Spleen (tissue), 11 donors: ENCODE measurements at regions not wholly inside any gene's neighbourhood (a gene's known extent, or its start where the extent isn't known, plus 50 kb on each side); places are given as distances from the start of the nearest gene placed in this dataset.

Experiments
- DNase-seq: peaks from one replicate; pipeline ENCODE4 v3.0.0-alpha.2; 2020
- H3K27ac ChIP-seq, 8 donors: fragments of 200-600 bp; sonication (generic) in 7 of 8; 1 replicate in 4 of 8; 2 replicates in 4 of 8; pipeline versions ENCODE4 v1.5.0 to v1.8.0; 2016 to 2021; ENCODE audit warnings: inconsistent platforms in 4 of 8, mild to moderate bottlenecking in 4 of 8, moderate library complexity in 1 of 8
- H3K27me3 ChIP-seq, 7 donors: fragments of 200-600 bp; sonication (generic) in 6 of 7; replicated peaks in 1 of 7; 1 replicate in 4 of 7; 2 replicates in 3 of 7; pipeline versions ENCODE4 v1.5.0 to v1.8.0; 2016 to 2021; ENCODE audit warnings: inconsistent platforms in 3 of 7, mild to moderate bottlenecking in 1 of 7
- H3K36me3 ChIP-seq, 6 donors: fragments of 200-600 bp; sonication (generic) in 5 of 6; 1 replicate in 4 of 6; 2 replicates in 2 of 6; pipeline versions ENCODE4 v1.5.0 to v1.8.0; 2016 to 2021; ENCODE audit warnings: inconsistent platforms in 2 of 6
- H3K4me1 ChIP-seq, 6 donors: fragments of 200-600 bp; sonication (generic) in 5 of 6; 1 replicate in 3 of 6; 2 replicates in 3 of 6; pipeline versions ENCODE4 v1.5.0 to v1.8.0; 2016 to 2021; ENCODE audit warnings: inconsistent platforms in 3 of 6
- H3K4me3 ChIP-seq, 8 donors: fragments of 200-600 bp; sonication (generic) in 7 of 8; 1 replicate in 4 of 8; 2 replicates in 4 of 8; pipeline versions ENCODE4 v1.5.0 to v1.8.0; 2016 to 2021; ENCODE audit warnings: inconsistent platforms in 4 of 8, mild to moderate bottlenecking in 4 of 8, moderate library complexity in 2 of 8
- H3K9me3 ChIP-seq, 8 donors: fragments of 200-600 bp; sonication (generic) in 7 of 8; 1 replicate in 4 of 8; 2 replicates in 4 of 8; pipeline versions ENCODE4 v1.5.0 to v1.8.0; 2016 to 2021; ENCODE audit warnings: inconsistent platforms in 4 of 8
- POLR2A ChIP-seq, 3 donors: fragments of 450-650 bp; IDR thresholded peaks; one replicate each; pipeline ENCODE4 v1.5.1; 2017; ENCODE audit warnings: antibody characterized with exemption in 3 of 3, mild to moderate bottlenecking in 1 of 3
- POLR2AphosphoS5 ChIP-seq, 3 donors: sonication (generic); formaldehyde crosslinking; IDR thresholded peaks; one replicate each; pipeline ENCODE4 v1.5.1; 2017; ENCODE audit warnings: antibody characterized with exemption in 3 of 3
- WGBS, 5 donors: extraction: QIAGEN DNeasy Blood & Tissue Kit in 3 of 5; methylation state at CpG; one replicate each; pipeline versions ENCODE4 v1.1.5 to v1.1.7; 2013 to 2018; 5-methylcytosine and 5-hydroxymethylcytosine counted together
- intact Hi-C: fragments of 100-400 bp; cut with DNase I; formaldehyde crosslinking; loops from one replicate; pipeline ENCODE4 v1.15.0; 2023; ENCODE audit warnings: low total_unique reads
- TF ChIP-seq, protein P1 (sequence below), 11 experiments: fragments of 200-600 bp in 7 of 11; fragments of 450-650 bp in 4 of 11; sonication (generic) in 4 of 11; IDR thresholded peaks in 8 of 11; conservative IDR thresholded peaks in 3 of 11; 1 replicate in 7 of 11; 2 replicates in 4 of 11; pipeline versions ENCODE4 v1.4.0 to v1.8.0; 2016 to 2021; ENCODE audit warnings: antibody characterized with exemption in 11 of 11, inconsistent platforms in 4 of 11, mild to moderate bottlenecking in 1 of 11
- donor health status: healthy with polysubstance abuse.
- donor health status: DM: no; HTN: no; CAD: no; lungs with moderate emphysema.
- donor health status: DM: no; HTN: no; CAD: no.
- donor health status: Bipolar disorder and iron deficiency.
- donor health status: healthy.
- donor health status: DM: no; HTN: no; CAD: no.
- donor health status: DM: yes; HTN: yes; CAD: no.

GRCh38 chr6:50524341-50524740 lies 189.0 kb upstream of the TFAP2D start:
- TF ChIP-seq, protein P1, sequence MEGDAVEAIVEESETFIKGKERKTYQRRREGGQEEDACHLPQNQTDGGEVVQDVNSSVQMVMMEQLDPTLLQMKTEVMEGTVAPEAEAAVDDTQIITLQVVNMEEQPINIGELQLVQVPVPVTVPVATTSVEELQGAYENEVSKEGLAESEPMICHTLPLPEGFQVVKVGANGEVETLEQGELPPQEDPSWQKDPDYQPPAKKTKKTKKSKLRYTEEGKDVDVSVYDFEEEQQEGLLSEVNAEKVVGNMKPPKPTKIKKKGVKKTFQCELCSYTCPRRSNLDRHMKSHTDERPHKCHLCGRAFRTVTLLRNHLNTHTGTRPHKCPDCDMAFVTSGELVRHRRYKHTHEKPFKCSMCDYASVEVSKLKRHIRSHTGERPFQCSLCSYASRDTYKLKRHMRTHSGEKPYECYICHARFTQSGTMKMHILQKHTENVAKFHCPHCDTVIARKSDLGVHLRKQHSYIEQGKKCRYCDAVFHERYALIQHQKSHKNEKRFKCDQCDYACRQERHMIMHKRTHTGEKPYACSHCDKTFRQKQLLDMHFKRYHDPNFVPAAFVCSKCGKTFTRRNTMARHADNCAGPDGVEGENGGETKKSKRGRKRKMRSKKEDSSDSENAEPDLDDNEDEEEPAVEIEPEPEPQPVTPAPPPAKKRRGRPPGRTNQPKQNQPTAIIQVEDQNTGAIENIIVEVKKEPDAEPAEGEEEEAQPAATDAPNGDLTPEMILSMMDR (IDR thresholded peaks at IDR 0.05 in 8 of 11, conservative IDR thresholded peaks at IDR 0.05 in 3 of 11): no peak
- TF ChIP-seq POLR2AphosphoS5 (IDR thresholded peaks at IDR 0.05): no peak
- no peak for TF ChIP-seq POLR2A (IDR thresholded peaks at IDR 0.05)
- intact Hi-C loops: no loop called here
- DNase-seq: no peak
- Histone ChIP-seq H3K27ac (no peak overlapping the region), H3K4me3 (no peak overlapping the region), H3K27me3 (no peaks in the 10 kb centered on the region), H3K4me1 (no peaks in the 10 kb centered on the region), H3K36me3 (no peaks in the 10 kb centered on the region), H3K9me3 (peaks cover 0 to 7% (median 0%) of the 10 kb centered on the region in 8 donors)

GRCh38 chr6:50527985-50528384 lies 185.3 kb upstream of the TFAP2D start:
- H3K27me3 ChIP-seq: no peaks in the 10 kb centered on the region
- no peaks in the 10 kb centered on the region for H3K4me1 ChIP-seq
- no peaks in the 10 kb centered on the region for H3K36me3 ChIP-seq
- no peak overlapping the region for H3K27ac ChIP-seq
- 80 to 98% (median 91%) methylated on average over 2 of the region's 2 CpGs for WGBS, 5 donors
- no peak overlapping the region for H3K4me3 ChIP-seq
- intact Hi-C loops: no loop called here
- H3K9me3 ChIP-seq: peaks cover 0 to 5% (median 0%) of the 10 kb centered on the region in 8 donors
- TF ChIP-seq, protein P1 (IDR thresholded peaks at IDR 0.05 in 8 of 11, conservative IDR thresholded peaks at IDR 0.05 in 3 of 11): no peak
- TF ChIP-seq POLR2A (IDR thresholded peaks at IDR 0.05) (no peak), POLR2AphosphoS5 (IDR thresholded peaks at IDR 0.05) (no peak)
- DNase-seq: no peak

DNA sequence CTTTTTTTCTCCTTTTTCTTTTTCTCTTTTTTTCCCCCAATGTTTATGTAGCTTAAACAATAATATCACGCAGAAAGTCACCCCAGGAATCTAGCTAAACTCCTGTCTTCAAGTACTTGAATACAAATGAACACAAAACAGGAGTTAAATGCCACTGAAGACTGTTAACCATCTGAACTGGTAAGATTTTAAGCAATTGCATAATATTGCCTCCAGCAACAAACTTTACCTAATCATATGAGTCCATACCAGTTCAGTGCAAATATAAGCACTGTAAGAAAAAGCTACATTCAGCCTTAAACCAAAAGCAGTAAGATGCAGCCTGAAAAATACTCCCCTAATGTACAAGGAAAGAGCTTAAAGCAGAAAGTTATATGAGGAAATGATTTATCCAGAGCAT lies 173.9 kb upstream of the TFAP2D start:
- no peaks in the 10 kb centered on the region for H3K9me3 ChIP-seq
- H3K27me3 ChIP-seq: no peaks in the 10 kb centered on the region
- H3K4me1 ChIP-seq: no peaks in the 10 kb centered on the region
- H3K4me3 ChIP-seq: no peak overlapping the region
- no peak for DNase-seq
- 48 to 72% (median 60%) methylated on average over 1 of the region's 1 CpG for WGBS, 5 donors
- no peaks in the 10 kb centered on the region for H3K36me3 ChIP-seq
- TF ChIP-seq, protein P1 (IDR thresholded peaks at IDR 0.05 in 8 of 11, conservative IDR thresholded peaks at IDR 0.05 in 3 of 11): no peak
- TF ChIP-seq POLR2A (IDR thresholded peaks at IDR 0.05): no peak
- TF ChIP-seq POLR2AphosphoS5 (IDR thresholded peaks at IDR 0.05): no peak
- intact Hi-C loops: no loop called here
- no peak overlapping the region for H3K27ac ChIP-seq

DNA sequence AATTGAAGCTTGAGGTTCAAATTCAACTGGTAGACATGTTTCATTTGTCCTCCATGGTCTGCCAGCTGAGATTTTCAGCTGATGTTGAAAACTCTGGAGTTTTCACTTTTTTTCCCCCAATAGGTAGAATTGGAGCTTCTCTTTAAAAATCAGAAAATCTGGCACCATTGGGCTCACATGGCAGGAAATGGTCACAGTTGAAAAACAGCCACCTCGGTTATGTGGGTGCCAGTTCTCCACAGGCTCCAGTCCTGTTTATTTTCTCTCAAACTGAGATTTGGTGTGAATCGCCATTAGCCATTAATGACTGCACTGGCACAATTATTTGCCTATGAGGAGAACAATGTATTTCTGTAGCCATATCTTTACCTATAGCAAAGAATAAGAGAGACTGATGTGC lies 171.4 kb upstream of the TFAP2D start:
- WGBS, 5 donors: 74 to 81% (median 79%) methylated on average over 2 of the region's 2 CpGs
- Histone ChIP-seq H3K27ac (no peak overlapping the region), H3K36me3 (no peaks in the 10 kb centered on the region), H3K27me3 (no peaks in the 10 kb centered on the region), H3K4me3 (no peak overlapping the region), H3K9me3 (no peaks in the 10 kb centered on the region), H3K4me1 (no peaks in the 10 kb centered on the region)
- TF ChIP-seq POLR2AphosphoS5 (IDR thresholded peaks at IDR 0.05) (no peak), POLR2A (IDR thresholded peaks at IDR 0.05) (no peak)
- TF ChIP-seq, protein P1 (IDR thresholded peaks at IDR 0.05 in 8 of 11, conservative IDR thresholded peaks at IDR 0.05 in 3 of 11): no peak
- intact Hi-C loops: no loop called here
- no peak for DNase-seq
